ENCODE measurements at regions not wholly inside any gene's neighbourhood (a gene's known extent, or its start where the extent isn't known, plus 50 kb on each side); places are given as distances from the start of the nearest gene placed in this dataset.
"Not testable (repeated sequence)": the region's sequence is repeated elsewhere in the genome, so short reads cannot be mapped to it uniquely, and the experiment has no call there.

- not testable (repeated sequence) for H3K27ac ChIP-seq (ENCODE audit: low read depth, low read length); H3K9ac ChIP-seq (ENCODE audit: low read depth in 1 of 3, low read length in 3 of 3); H3K4me3 ChIP-seq (ENCODE audit: low read length in 3 of 3); H3K9me3 ChIP-seq (ENCODE audit: control insufficient read depth in 3 of 3, low read length in 3 of 3); H3K36me3 ChIP-seq (ENCODE audit: control insufficient read depth in 3 of 3, insufficient read depth in 3 of 3, low read length in 3 of 3); H3K4me1 ChIP-seq (ENCODE audit: control insufficient read depth in 3 of 3, insufficient read depth in 3 of 3, low read length in 3 of 3)
- H3K27me3 ChIP-seq (ENCODE audit: control insufficient read depth in 3 of 3, insufficient read depth in 3 of 3, low read length in 3 of 3): peaks cover 48 to 57% (median 57%) of the 10 kb centered on the region in 3 donors
These were observed 59.9 kb upstream of the EN2 start for GRCh38 chr7:155397758-155398714.

DNA sequence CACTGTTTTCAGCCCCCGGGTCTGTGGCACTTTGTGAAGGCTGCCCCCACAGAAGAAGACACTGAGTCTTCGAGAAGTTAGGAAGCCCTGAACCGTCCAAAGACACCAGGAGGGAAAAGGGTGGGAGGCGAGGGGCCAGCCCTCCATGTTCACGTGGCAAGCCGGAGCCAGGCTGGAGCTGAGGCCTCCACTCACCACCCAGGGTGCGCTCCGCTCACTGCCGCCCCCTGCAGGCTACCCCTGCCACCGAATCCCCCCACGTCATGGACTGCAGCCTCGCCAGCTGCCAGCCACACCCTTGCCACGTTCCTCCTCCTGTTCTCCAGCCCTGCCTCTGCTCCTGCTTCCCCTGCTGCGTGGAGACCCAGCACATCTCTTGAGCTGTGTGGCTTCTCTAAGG is 59.0 kb upstream of the EN2 start:
- peaks cover 55 to 65% (median 64%) of the 10 kb centered on the region in 3 donors for H3K27me3 ChIP-seq (ENCODE audit: control insufficient read depth in 3 of 3, insufficient read depth in 3 of 3, low read length in 3 of 3)
- H3K27ac ChIP-seq (ENCODE audit: low read depth, low read length): no peak overlapping the region
- H3K36me3 ChIP-seq (ENCODE audit: control insufficient read depth in 3 of 3, insufficient read depth in 3 of 3, low read length in 3 of 3): no peaks in the 10 kb centered on the region
- H3K4me3 ChIP-seq (ENCODE audit: low read length in 3 of 3): no peak overlapping the region
- H3K9me3 ChIP-seq (ENCODE audit: control insufficient read depth in 3 of 3, low read length in 3 of 3): peaks cover 0 to 3% (median 0%) of the 10 kb centered on the region in 3 donors
- no peak overlapping the region for H3K9ac ChIP-seq (ENCODE audit: low read depth in 1 of 3, low read length in 3 of 3)
- H3K4me1 ChIP-seq (ENCODE audit: control insufficient read depth in 3 of 3, insufficient read depth in 3 of 3, low read length in 3 of 3): no peaks in the 10 kb centered on the region

GRCh38 chr7:155399577-155399976 is 58.4 kb upstream of the EN2 start:
- Histone ChIP-seq H3K4me1 (ENCODE audit: control insufficient read depth in 3 of 3, insufficient read depth in 3 of 3, low read length in 3 of 3) (no peaks in the 10 kb centered on the region), H3K4me3 (ENCODE audit: low read length in 3 of 3) (no peak overlapping the region), H3K9me3 (ENCODE audit: control insufficient read depth in 3 of 3, low read length in 3 of 3) (peaks cover 0 to 3% (median 0%) of the 10 kb centered on the region in 3 donors), H3K36me3 (ENCODE audit: control insufficient read depth in 3 of 3, insufficient read depth in 3 of 3, low read length in 3 of 3) (no peaks in the 10 kb centered on the region), H3K27me3 (ENCODE audit: control insufficient read depth in 3 of 3, insufficient read depth in 3 of 3, low read length in 3 of 3) (peaks cover 55 to 70% (median 68%) of the 10 kb centered on the region in 3 donors), H3K27ac (ENCODE audit: low read depth, low read length) (no peak overlapping the region), H3K9ac (ENCODE audit: low read depth in 1 of 3, low read length in 3 of 3) (no peak overlapping the region)

DNA sequence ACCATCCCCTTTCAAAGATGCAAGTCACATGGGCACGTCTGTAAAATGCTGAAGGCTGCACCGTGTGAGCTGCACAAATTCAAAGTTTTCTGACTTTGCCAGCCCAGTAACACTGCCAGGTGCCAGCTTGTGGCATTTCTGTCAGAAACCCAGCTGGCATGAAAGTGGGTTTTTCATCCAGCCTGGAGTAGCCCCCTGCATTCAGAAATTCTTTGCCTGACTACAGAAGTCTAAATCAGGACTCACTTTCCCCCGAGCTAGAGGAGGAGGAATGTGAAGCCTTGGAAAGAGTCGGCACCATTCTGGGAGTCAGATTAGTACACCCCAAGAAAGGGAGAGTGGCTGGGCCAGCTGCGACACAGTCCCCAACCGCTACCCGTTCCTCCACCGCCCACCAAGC is 56.7 kb upstream of the EN2 start:
- Histone ChIP-seq H3K36me3 (ENCODE audit: control insufficient read depth in 3 of 3, insufficient read depth in 3 of 3, low read length in 3 of 3) (no peaks in the 10 kb centered on the region), H3K9ac (ENCODE audit: low read depth in 1 of 3, low read length in 3 of 3) (no peak overlapping the region), H3K27ac (ENCODE audit: low read depth, low read length) (no peak overlapping the region), H3K4me3 (ENCODE audit: low read length in 3 of 3) (no peak overlapping the region), H3K27me3 (ENCODE audit: control insufficient read depth in 3 of 3, insufficient read depth in 3 of 3, low read length in 3 of 3) (peaks cover 55 to 77% (median 74%) of the 10 kb centered on the region in 3 donors), H3K4me1 (ENCODE audit: control insufficient read depth in 3 of 3, insufficient read depth in 3 of 3, low read length in 3 of 3) (no peaks in the 10 kb centered on the region), H3K9me3 (ENCODE audit: control insufficient read depth in 3 of 3, low read length in 3 of 3) (peaks cover 0 to 3% (median 0%) of the 10 kb centered on the region in 3 donors)

DNA sequence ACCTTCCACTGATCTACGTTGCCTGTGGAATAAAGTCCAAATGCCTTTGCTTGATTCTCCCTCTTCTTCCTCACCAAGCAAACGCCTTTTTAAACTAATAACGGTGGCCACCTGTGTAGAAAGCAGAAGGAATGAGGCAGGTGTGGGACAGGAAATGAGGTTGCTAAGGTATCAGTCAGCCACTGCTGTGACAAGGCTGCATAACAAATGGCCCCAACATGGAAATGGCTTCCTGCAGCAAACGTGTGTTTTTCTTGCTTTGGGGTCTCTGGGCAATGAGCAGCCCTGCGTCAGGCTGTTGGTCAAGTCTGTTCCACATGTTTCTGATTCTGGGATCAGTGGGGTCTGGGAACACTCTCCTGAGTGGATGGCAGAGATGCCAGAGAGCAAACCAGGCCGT is 56.0 kb upstream of the EN2 start:
- peaks cover 56 to 78% (median 75%) of the 10 kb centered on the region in 3 donors for H3K27me3 ChIP-seq (ENCODE audit: control insufficient read depth in 3 of 3, insufficient read depth in 3 of 3, low read length in 3 of 3)
- no peak overlapping the region for H3K9ac ChIP-seq (ENCODE audit: low read depth in 1 of 3, low read length in 3 of 3)
- no peaks in the 10 kb centered on the region for H3K36me3 ChIP-seq (ENCODE audit: control insufficient read depth in 3 of 3, insufficient read depth in 3 of 3, low read length in 3 of 3)
- no peaks in the 10 kb centered on the region for H3K4me1 ChIP-seq (ENCODE audit: control insufficient read depth in 3 of 3, insufficient read depth in 3 of 3, low read length in 3 of 3)
- no peak overlapping the region for H3K4me3 ChIP-seq (ENCODE audit: low read length in 3 of 3)
- H3K27ac ChIP-seq (ENCODE audit: low read depth, low read length): no peak overlapping the region
- H3K9me3 ChIP-seq (ENCODE audit: control insufficient read depth in 3 of 3, low read length in 3 of 3): peaks cover 0 to 3% (median 0%) of the 10 kb centered on the region in 3 donors

- Histone ChIP-seq H3K9ac (ENCODE audit: low read depth in 1 of 3, low read length in 3 of 3) (no peak overlapping the region), H3K27me3 (ENCODE audit: control insufficient read depth in 3 of 3, insufficient read depth in 3 of 3, low read length in 3 of 3) (peaks cover 52 to 75% (median 74%) of the 10 kb centered on the region in 3 donors), H3K4me1 (ENCODE audit: control insufficient read depth in 3 of 3, insufficient read depth in 3 of 3, low read length in 3 of 3) (no peaks in the 10 kb centered on the region), H3K4me3 (ENCODE audit: low read length in 3 of 3) (no peak overlapping the region), H3K36me3 (ENCODE audit: control insufficient read depth in 3 of 3, insufficient read depth in 3 of 3, low read length in 3 of 3) (no peaks in the 10 kb centered on the region), H3K9me3 (ENCODE audit: control insufficient read depth in 3 of 3, low read length in 3 of 3) (peaks cover 0 to 3% (median 0%) of the 10 kb centered on the region in 3 donors), H3K27ac (ENCODE audit: low read depth, low read length) (no peak overlapping the region)
These were observed 55.0 kb upstream of the EN2 start for GRCh38 chr7:155402941-155403340.

DNA sequence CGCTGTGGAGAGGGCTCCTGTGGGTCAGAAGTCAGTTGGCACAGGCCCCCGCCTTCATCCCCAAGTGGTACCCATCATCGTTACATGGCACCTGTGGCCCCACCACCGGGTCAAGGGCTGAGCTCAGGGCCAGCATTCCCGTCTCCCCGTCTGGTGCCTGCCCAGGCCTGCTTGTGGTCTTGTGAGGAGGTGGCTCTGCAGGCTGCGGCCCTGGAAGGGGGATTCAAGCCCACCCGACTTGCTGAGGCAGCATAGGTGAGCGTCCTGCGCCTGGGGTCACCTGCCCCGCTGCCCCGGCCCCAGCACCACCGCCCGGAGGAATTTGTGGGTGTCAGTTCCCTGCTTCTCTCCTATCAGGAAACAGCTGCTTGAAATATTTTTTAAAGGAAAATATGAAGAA is 53.0 kb upstream of the EN2 start:
- no peaks in the 10 kb centered on the region for H3K36me3 ChIP-seq (ENCODE audit: control insufficient read depth in 3 of 3, insufficient read depth in 3 of 3, low read length in 3 of 3)
- H3K27me3 ChIP-seq (ENCODE audit: control insufficient read depth in 3 of 3, insufficient read depth in 3 of 3, low read length in 3 of 3): peaks cover 52 to 79% (median 79%) of the 10 kb centered on the region in 3 donors
- H3K4me1 ChIP-seq (ENCODE audit: control insufficient read depth in 3 of 3, insufficient read depth in 3 of 3, low read length in 3 of 3): no peaks in the 10 kb centered on the region
- no peak overlapping the region for H3K27ac ChIP-seq (ENCODE audit: low read depth, low read length)
- H3K4me3 ChIP-seq (ENCODE audit: low read length in 3 of 3): no peak overlapping the region
- no peak overlapping the region for H3K9ac ChIP-seq (ENCODE audit: low read depth in 1 of 3, low read length in 3 of 3)
- peaks cover 0 to 3% (median 0%) of the 10 kb centered on the region in 3 donors for H3K9me3 ChIP-seq (ENCODE audit: control insufficient read depth in 3 of 3, low read length in 3 of 3)

GRCh38 chr7:155405399-155406318 is 52.3 kb upstream of the EN2 start:
- no peaks in the 10 kb centered on the region for H3K36me3 ChIP-seq (ENCODE audit: control insufficient read depth in 3 of 3, insufficient read depth in 3 of 3, low read length in 3 of 3)
- H3K27ac ChIP-seq (ENCODE audit: low read depth, low read length): no peak overlapping the region
- peaks cover 51 to 79% (median 79%) of the 10 kb centered on the region in 3 donors for H3K27me3 ChIP-seq (ENCODE audit: control insufficient read depth in 3 of 3, insufficient read depth in 3 of 3, low read length in 3 of 3)
- no peak overlapping the region for H3K4me3 ChIP-seq (ENCODE audit: low read length in 3 of 3)
- no peaks in the 10 kb centered on the region for H3K4me1 ChIP-seq (ENCODE audit: control insufficient read depth in 3 of 3, insufficient read depth in 3 of 3, low read length in 3 of 3)
- H3K9me3 ChIP-seq (ENCODE audit: control insufficient read depth in 3 of 3, low read length in 3 of 3): peaks cover 0 to 3% (median 0%) of the 10 kb centered on the region in 3 donors
- H3K9ac ChIP-seq (ENCODE audit: low read depth in 1 of 3, low read length in 3 of 3): no peak overlapping the region

- no peak overlapping the region for H3K9ac ChIP-seq (ENCODE audit: low read depth in 1 of 3, low read length in 3 of 3)
- H3K27ac ChIP-seq (ENCODE audit: low read depth, low read length): no peak overlapping the region
- no peaks in the 10 kb centered on the region for H3K4me1 ChIP-seq (ENCODE audit: control insufficient read depth in 3 of 3, insufficient read depth in 3 of 3, low read length in 3 of 3)
- H3K27me3 ChIP-seq (ENCODE audit: control insufficient read depth in 3 of 3, insufficient read depth in 3 of 3, low read length in 3 of 3): peaks cover 64 to 80% (median 79%) of the 10 kb centered on the region in 3 donors
- no peaks in the 10 kb centered on the region for H3K9me3 ChIP-seq (ENCODE audit: control insufficient read depth in 3 of 3, low read length in 3 of 3)
- no peak overlapping the region for H3K4me3 ChIP-seq (ENCODE audit: low read length in 3 of 3)
- no peaks in the 10 kb centered on the region for H3K36me3 ChIP-seq (ENCODE audit: control insufficient read depth in 3 of 3, insufficient read depth in 3 of 3, low read length in 3 of 3)
These were observed 50.1 kb upstream of the EN2 start for GRCh38 chr7:155407799-155408198.

Data from skeletal muscle tissue (tissue), 3 donors.